ENCODE measurements at regions not wholly inside any gene's neighbourhood (a gene's known extent, or its start where the extent isn't known, plus 50 kb on each side); places are given as distances from the start of the nearest gene placed in this dataset.

GRCh38 chr4:175871774-175872405, 59.8 kb upstream of the GPM6A start:
- Mint-ChIP-seq H3K27me3 (ENCODE audit: unreplicated experiment) (no peaks in the 10 kb centered on the region), H3K9me3 (ENCODE audit: unreplicated experiment) (no peaks in the 10 kb centered on the region), H3K27ac (ENCODE audit: unreplicated experiment) (no peak overlapping the region), H3K36me3 (ENCODE audit: low read depth, unreplicated experiment) (no peaks in the 10 kb centered on the region), H3K4me1 (ENCODE audit: unreplicated experiment) (no peaks in the 10 kb centered on the region), H3K4me3 (ENCODE audit: unreplicated experiment) (no peak overlapping the region)
- DNase-seq (ENCODE audit: low spot score): no peak
- no peak for TF ChIP-seq CTCF (IDR thresholded peaks at IDR 0.05; ENCODE audit: unreplicated experiment)

- no peaks in the 10 kb centered on the region for H3K4me1 Mint-ChIP-seq (ENCODE audit: unreplicated experiment)
- no peaks in the 10 kb centered on the region for H3K9me3 Mint-ChIP-seq (ENCODE audit: unreplicated experiment)
- H3K27ac Mint-ChIP-seq (ENCODE audit: unreplicated experiment): no peak overlapping the region
- TF ChIP-seq CTCF (IDR thresholded peaks at IDR 0.05; ENCODE audit: unreplicated experiment): no peak
- DNase-seq (ENCODE audit: low spot score): no peak
- H3K4me3 Mint-ChIP-seq (ENCODE audit: unreplicated experiment): no peak overlapping the region
- H3K27me3 Mint-ChIP-seq (ENCODE audit: unreplicated experiment): no peaks in the 10 kb centered on the region
- no peaks in the 10 kb centered on the region for H3K36me3 Mint-ChIP-seq (ENCODE audit: low read depth, unreplicated experiment)
Observed at GRCh38 chr4:175873707-175874106, 61.6 kb upstream of the GPM6A start.

GRCh38 chr4:175874306-175874705, 62.2 kb upstream of the GPM6A start:
- no peaks in the 10 kb centered on the region for H3K36me3 Mint-ChIP-seq (ENCODE audit: low read depth, unreplicated experiment)
- no peaks in the 10 kb centered on the region for H3K27me3 Mint-ChIP-seq (ENCODE audit: unreplicated experiment)
- no peaks in the 10 kb centered on the region for H3K4me1 Mint-ChIP-seq (ENCODE audit: unreplicated experiment)

GRCh38 chr4:175875993-175876771, 64.1 kb upstream of the GPM6A start:
- H3K4me1 Mint-ChIP-seq (ENCODE audit: unreplicated experiment): no peaks in the 10 kb centered on the region
- no peaks in the 10 kb centered on the region for H3K27me3 Mint-ChIP-seq (ENCODE audit: unreplicated experiment)
- no peaks in the 10 kb centered on the region for H3K36me3 Mint-ChIP-seq (ENCODE audit: low read depth, unreplicated experiment)
- H3K9me3 Mint-ChIP-seq (ENCODE audit: unreplicated experiment): no peaks in the 10 kb centered on the region
- no peak for TF ChIP-seq CTCF (IDR thresholded peaks at IDR 0.05; ENCODE audit: unreplicated experiment)
- no peak overlapping the region for H3K27ac Mint-ChIP-seq (ENCODE audit: unreplicated experiment)
- H3K4me3 Mint-ChIP-seq (ENCODE audit: unreplicated experiment): no peak overlapping the region
- DNase-seq (ENCODE audit: low spot score): no peak

More at GRCh38 chr4:175874306-175874705, 62.2 kb upstream of the GPM6A start:
- Mint-ChIP-seq H3K9me3 (ENCODE audit: unreplicated experiment) (no peaks in the 10 kb centered on the region), H3K4me3 (ENCODE audit: unreplicated experiment) (no peak overlapping the region), H3K27ac (ENCODE audit: unreplicated experiment) (no peak overlapping the region)
- TF ChIP-seq CTCF (IDR thresholded peaks at IDR 0.05; ENCODE audit: unreplicated experiment): no peak
- no peak for DNase-seq (ENCODE audit: low spot score)

- Mint-ChIP-seq H3K27ac (ENCODE audit: unreplicated experiment) (no peak overlapping the region), H3K36me3 (ENCODE audit: low read depth, unreplicated experiment) (no peaks in the 10 kb centered on the region), H3K27me3 (ENCODE audit: unreplicated experiment) (no peaks in the 10 kb centered on the region), H3K4me1 (ENCODE audit: unreplicated experiment) (no peaks in the 10 kb centered on the region), H3K9me3 (ENCODE audit: unreplicated experiment) (no peaks in the 10 kb centered on the region), H3K4me3 (ENCODE audit: unreplicated experiment) (no peak overlapping the region)
- DNase-seq (ENCODE audit: low spot score): no peak
- TF ChIP-seq CTCF (IDR thresholded peaks at IDR 0.05; ENCODE audit: unreplicated experiment): no peak
Observed at GRCh38 chr4:175882891-175883290, 70.8 kb upstream of the GPM6A start.

Measured in endothelial cell (in vitro differentiated cells).